Liver (tissue), 3 donors: ENCODE measurements at regions not wholly inside any gene's neighbourhood (a gene's known extent, or its start where the extent isn't known, plus 50 kb on each side); places are given as distances from the start of the nearest gene placed in this dataset.

Experiments
- ATF3 ChIP-seq: IDR thresholded peaks from 2 replicates; pipeline ENCODE4 v1.6.1; 2016; ENCODE audit warnings: antibody characterized with exemption
- CTCF ChIP-seq: fragments of 150-350 bp; IDR thresholded peaks from 2 replicates; pipeline ENCODE4 v1.5.1; 2017; ENCODE audit warnings: improper control_type of control experiment, low read depth, low read length; ENCODE audit not compliant: missing input control
- EGR1 ChIP-seq, 2 donors: IDR thresholded peaks; 2 replicates each; pipeline ENCODE4 v1.6.1; 2016 to 2018; ENCODE audit warnings: antibody characterized with exemption in 2 of 2, low read depth in 2 of 2
- FOXA2 ChIP-seq: IDR thresholded peaks from 2 replicates; pipeline ENCODE4 v1.6.1; 2016; ENCODE audit warnings: antibody characterized with exemption
- GABPA ChIP-seq, 2 donors: IDR thresholded peaks in 1 of 2; conservative IDR thresholded peaks in 1 of 2; 2 replicates each; pipeline ENCODE4 v1.6.1; 2016; ENCODE audit warnings: antibody characterized with exemption in 2 of 2, mild to moderate bottlenecking in 1 of 2, moderate library complexity in 1 of 2
- HNF4G ChIP-seq: IDR thresholded peaks from 2 replicates; pipeline ENCODE4 v1.6.1; 2016; ENCODE audit warnings: antibody characterized with exemption
- JUND ChIP-seq, 2 donors: IDR thresholded peaks; 2 replicates each; pipeline ENCODE4 v1.6.1; 2016; ENCODE audit warnings: antibody characterized with exemption in 2 of 2
- MAX ChIP-seq: IDR thresholded peaks from 2 replicates; pipeline ENCODE4 v1.6.1; 2016; ENCODE audit warnings: antibody characterized with exemption
- RAD21 ChIP-seq, 2 donors: IDR thresholded peaks; 2 replicates each; pipeline ENCODE4 v1.6.1; 2016; ENCODE audit warnings: antibody characterized with exemption in 2 of 2, mild to moderate bottlenecking in 2 of 2
- REST ChIP-seq: IDR thresholded peaks from 2 replicates; pipeline ENCODE4 v1.6.1; 2016; ENCODE audit warnings: antibody characterized with exemption, mild to moderate bottlenecking
- RXRA ChIP-seq, 2 donors: IDR thresholded peaks; 2 replicates each; pipeline ENCODE4 v1.6.1; 2017 to 2018; ENCODE audit warnings: antibody characterized with exemption in 2 of 2, mild to moderate bottlenecking in 1 of 2
- TAF1 ChIP-seq: conservative IDR thresholded peaks from 2 replicates; pipeline ENCODE4 v1.6.1; 2016; ENCODE audit warnings: antibody characterized with exemption, mild to moderate bottlenecking
- YY1 ChIP-seq: IDR thresholded peaks from 2 replicates; pipeline ENCODE4 v1.6.1; 2016; ENCODE audit warnings: antibody characterized with exemption, mild to moderate bottlenecking
- ZBTB33 ChIP-seq: IDR thresholded peaks from 2 replicates; pipeline ENCODE4 v1.6.1; 2016; ENCODE audit warnings: antibody characterized with exemption
- donor health status: healthy.
- donor health status: healthy.

- TF ChIP-seq CTCF (no peak), YY1 (no peak), FOXA2 (no peak), TAF1 (no peak), RAD21 (IDR thresholded peaks at IDR 0.05) (no peak), GABPA (IDR thresholded peaks at IDR 0.05 in 1 of 2, conservative IDR thresholded peaks at IDR 0.05 in 1 of 2) (no peak), EGR1 (IDR thresholded peaks at IDR 0.05; ENCODE audit: low read depth in 2 of 2) (no peak), REST (no peak), JUND (IDR thresholded peaks at IDR 0.05) (no peak), HNF4G (no peak), MAX (no peak), ATF3 (no peak), ZBTB33 (no peak), RXRA (IDR thresholded peaks at IDR 0.05) (no peak)
Measured at GRCh38 chr22:49550766-49551362, 276.8 kb downstream of the BRD1 start.
